Suppressor macrophage treated with lipopolysaccharide for 1 hour (primary cell): ENCODE measurements at regions not wholly inside any gene's neighbourhood (a gene's known extent, or its start where the extent isn't known, plus 50 kb on each side); places are given as distances from the start of the nearest gene placed in this dataset.
"Not testable (repeated sequence)": the region's sequence is repeated elsewhere in the genome, so short reads cannot be mapped to it uniquely, and the experiment has no call there.

Experiments
- DNase-seq, 3 donors: peaks; one replicate each; pipeline ENCODE4 v3.0.0-alpha.2; 2020 to 2022

GRCh38 chr5:60517094-60517694, 182.8 kb downstream of the DEPDC1B start:
- no peak for DNase-seq

GRCh38 chr5:60516688-60517087, 183.3 kb downstream of the DEPDC1B start:
- DNase-seq: no peak

- DNase-seq: peak; percentile 15 to 66 (median 50)
These were observed 185.8 kb downstream of the DEPDC1B start for GRCh38 chr5:60514152-60514551.

GRCh38 chr5:60512117-60512516, 187.8 kb downstream of the DEPDC1B start:
- DNase-seq: no peak

- DNase-seq: no peak
These were observed 189.3 kb downstream of the DEPDC1B start for GRCh38 chr5:60510663-60511062.

- no peak for DNase-seq
These were observed 189.9 kb downstream of the DEPDC1B start for GRCh38 chr5:60510049-60510448.

- no peak for DNase-seq
These were observed 190.4 kb downstream of the DEPDC1B start for GRCh38 chr5:60509519-60509918.

GRCh38 chr5:60507687-60508086, 192.3 kb downstream of the DEPDC1B start:
- DNase-seq: no peak

- no peak for DNase-seq
These were observed 194.4 kb downstream of the DEPDC1B start for GRCh38 chr5:60505373-60506171.

GRCh38 chr5:60504342-60504741, 195.6 kb downstream of the DEPDC1B start:
- no peak for DNase-seq

GRCh38 chr5:60503771-60504170, 196.2 kb downstream of the DEPDC1B start:
- DNase-seq: peak in 1 of 3 donors; percentile 27

- no peak for DNase-seq
These were observed 202.1 kb downstream of the DEPDC1B start for GRCh38 chr5:60497706-60498500.

GRCh38 chr5:60495644-60496520, 204.1 kb downstream of the DEPDC1B start:
- DNase-seq: no peak

GRCh38 chr5:60494635-60495034, 205.3 kb downstream of the DEPDC1B start:
- no peak for DNase-seq

GRCh38 chr5:60494144-60494543, 205.8 kb downstream of the DEPDC1B start:
- no peak for DNase-seq

- no peak for DNase-seq
These were observed 206.6 kb downstream of the DEPDC1B start for GRCh38 chr5:60493372-60493771.

- peak in 2 of 3 donors; percentile 11 to 27 for DNase-seq
These were observed 207.0 kb downstream of the DEPDC1B start for GRCh38 chr5:60492958-60493357.

- not testable (repeated sequence) for DNase-seq
These were observed 207.6 kb downstream of the DEPDC1B start for GRCh38 chr5:60492358-60492757.

GRCh38 chr5:60490597-60491166, 209.3 kb downstream of the DEPDC1B start:
- DNase-seq: no peak

- no peak for DNase-seq
These were observed 210.1 kb downstream of the DEPDC1B start for GRCh38 chr5:60489856-60490255.

- no peak for DNase-seq
These were observed 210.6 kb downstream of the DEPDC1B start for GRCh38 chr5:60489377-60489776.

- DNase-seq: no peak
These were observed 211.4 kb downstream of the DEPDC1B start for GRCh38 chr5:60488466-60489130.
